Activated CD4-positive, alpha-beta T cell treated with anti-CD3 and anti-CD28 coated beads for 36 hours (primary cell): ENCODE measurements at regions not wholly inside any gene's neighbourhood (a gene's known extent, or its start where the extent isn't known, plus 50 kb on each side); places are given as distances from the start of the nearest gene placed in this dataset.

Experiments used
- ATAC-seq: fragments of 200-7000 bp; cut with Tn5 transposase; one replicate; pipeline ENCODE4 v1.10.0; 2021; ENCODE audit warnings: mild to moderate bottlenecking, moderate library complexity
- CTCF ChIA-PET: fragments of 350-600 bp; sonication (Branson Sonifier 250); formaldehyde crosslinking; loops from one replicate; lab custom pipeline; 2021; ENCODE audit warnings: antibody characterized with exemption; lab: Charles Lee
- POLR2A ChIA-PET: fragments of 350-600 bp; sonication (Branson Sonifier 250); formaldehyde crosslinking; loops from one replicate; lab custom pipeline; 2021; ENCODE audit warnings: antibody characterized with exemption, inconsistent platforms; lab: Charles Lee
- DNase-seq: peaks from one replicate; pipeline ENCODE4 v3.0.0-alpha.2; 2020
- H3K27ac Mint-ChIP-seq: one replicate; pipeline ENCODE4 v1.8.0; 2021; ENCODE audit warnings: mixed read lengths
- H3K27me3 Mint-ChIP-seq: one replicate; pipeline ENCODE4 v1.8.0; 2021; ENCODE audit warnings: mixed read lengths
- H3K36me3 Mint-ChIP-seq: one replicate; pipeline ENCODE4 v1.8.0; 2021; ENCODE audit warnings: low read depth, mixed read lengths
- H3K4me1 Mint-ChIP-seq: one replicate; pipeline ENCODE4 v1.8.0; 2021; ENCODE audit warnings: mixed read lengths
- H3K4me3 Mint-ChIP-seq: one replicate; pipeline ENCODE4 v1.8.0; 2021; ENCODE audit warnings: mild to moderate bottlenecking, moderate library complexity, mixed read lengths
- H3K9me3 Mint-ChIP-seq: one replicate; pipeline ENCODE4 v1.8.0; 2021; ENCODE audit warnings: low read depth, mixed read lengths
- intact Hi-C, 2 experiments: fragments of 100-400 bp; cut with DNase I in 1 of 2; cut with micrococcal nuclease in 1 of 2; formaldehyde crosslinking; loops; one replicate each; pipeline versions ENCODE4 v1.14.2 to v1.15.1; 2022 to 2024; cut with DNase I, micrococcal nuclease

DNA sequence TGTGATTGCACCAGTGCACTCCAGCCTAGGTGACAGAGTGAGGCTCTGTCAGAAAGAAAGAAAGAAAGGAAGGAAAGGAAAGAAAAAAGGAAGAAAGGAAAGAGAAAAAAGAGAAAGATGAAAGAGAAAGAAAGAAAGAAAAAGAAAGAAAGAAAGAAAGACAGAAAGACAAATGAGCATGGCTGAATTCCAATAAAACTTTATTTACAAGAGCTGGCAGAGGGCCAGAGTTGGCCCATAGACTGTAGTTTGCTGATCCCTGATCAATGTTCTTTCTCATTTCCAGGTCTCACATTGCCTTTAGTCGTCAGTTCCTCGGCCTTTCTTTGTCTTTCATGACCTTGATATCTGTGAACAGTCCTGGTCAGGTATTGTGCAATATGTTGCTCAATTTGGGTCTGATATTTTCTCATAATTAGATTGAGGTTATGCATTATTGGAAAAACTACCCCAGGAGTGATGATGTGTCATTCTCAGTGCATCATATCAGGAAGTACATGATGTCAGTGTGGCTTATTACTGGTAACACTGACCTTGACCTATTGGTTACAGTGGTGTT is 68.5 kb upstream of the MED9 start:
- ChIA-PET POLR2A (interaction anchor here (0.7 kb wide), 1 partner anchor 16 kb away, joined by 5 read pairs; no protein-coding TSS in a partner anchor), CTCF (interaction anchor here (0.6 kb wide), 1 partner anchor 53 kb away, joined by 3 read pairs; no protein-coding TSS in a partner anchor)
- peaks cover 51% of the 10 kb centered on the region for H3K4me1 Mint-ChIP-seq
- no peak overlapping the region for H3K4me3 Mint-ChIP-seq
- no peaks in the 10 kb centered on the region for H3K27me3 Mint-ChIP-seq
- peak; percentile 48 for ATAC-seq
- H3K27ac Mint-ChIP-seq = no peak overlapping the region
- DNase-seq = no peak
- no peaks in the 10 kb centered on the region for H3K36me3 Mint-ChIP-seq
- intact Hi-C loops = no loop called here
- H3K9me3 Mint-ChIP-seq = no peaks in the 10 kb centered on the region

DNA sequence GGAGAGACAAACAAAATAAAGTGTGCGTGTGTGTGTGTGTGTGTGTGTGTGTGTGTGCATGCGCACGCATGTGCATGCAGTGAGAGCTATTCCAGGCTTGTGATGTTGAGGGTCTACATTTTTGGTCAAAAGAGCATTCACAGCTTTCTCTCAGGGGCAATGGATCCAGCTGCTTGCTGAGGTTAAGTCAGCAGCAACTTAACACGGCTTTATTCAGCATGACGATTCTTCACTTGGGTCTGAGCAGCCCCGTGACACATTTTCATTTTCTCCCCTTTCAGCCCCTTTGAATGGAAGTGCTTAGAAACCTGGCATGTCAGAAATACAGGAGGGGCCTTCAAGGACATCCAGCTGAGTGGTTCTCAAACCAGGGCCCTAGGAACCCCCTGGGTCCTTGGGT is 66.4 kb upstream of the MED9 start:
- intact Hi-C loops = no loop called here
- no peaks in the 10 kb centered on the region for H3K27me3 Mint-ChIP-seq
- DNase-seq = no peak
- H3K4me3 Mint-ChIP-seq = no peak overlapping the region
- POLR2A ChIA-PET = interaction anchor here (0.6 to 0.7 kb wide), 2 partner anchors 545 to 558 kb away, joined by 3 to 7 read pairs; no protein-coding TSS in a partner anchor
- no peak for ATAC-seq
- H3K4me1 Mint-ChIP-seq = peaks cover 30% of the 10 kb centered on the region
- CTCF ChIA-PET = interaction anchor here (1.6 kb wide), 1 partner anchor 17 kb away, joined by 3 read pairs; no protein-coding TSS in a partner anchor
- no peak overlapping the region for H3K27ac Mint-ChIP-seq
- no peaks in the 10 kb centered on the region for H3K9me3 Mint-ChIP-seq
- H3K36me3 Mint-ChIP-seq = no peaks in the 10 kb centered on the region

DNA sequence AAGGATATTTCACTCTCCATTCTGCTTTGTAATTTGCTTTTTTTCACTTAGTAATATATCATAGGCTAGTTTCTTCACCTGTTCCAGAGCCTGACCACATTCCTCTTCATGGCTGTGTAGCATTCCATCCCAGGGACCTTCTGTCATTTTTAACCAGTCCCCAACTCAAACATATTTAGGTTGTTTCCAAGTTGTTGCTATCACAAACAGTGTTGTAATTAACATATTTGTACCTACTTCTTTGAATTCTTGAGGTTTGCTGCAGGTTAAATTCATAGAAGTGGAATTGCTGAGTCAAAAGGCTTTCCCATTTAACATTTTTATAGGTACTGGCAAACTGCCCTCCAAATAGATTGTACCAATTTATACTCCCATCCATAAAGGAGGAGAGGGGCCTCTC is 65.1 kb upstream of the MED9 start:
- Mint-ChIP-seq H3K27me3 (no peaks in the 10 kb centered on the region), H3K4me1 (peaks cover 26% of the 10 kb centered on the region), H3K9me3 (peaks cover under 1% of the 10 kb centered on the region), H3K27ac (no peak overlapping the region), H3K4me3 (no peak overlapping the region), H3K36me3 (no peaks in the 10 kb centered on the region)
- CTCF ChIA-PET = no interaction called here
- intact Hi-C loops = no loop called here
- ATAC-seq (no peak), DNase-seq (no peak)
- POLR2A ChIA-PET = no interaction called here

DNA sequence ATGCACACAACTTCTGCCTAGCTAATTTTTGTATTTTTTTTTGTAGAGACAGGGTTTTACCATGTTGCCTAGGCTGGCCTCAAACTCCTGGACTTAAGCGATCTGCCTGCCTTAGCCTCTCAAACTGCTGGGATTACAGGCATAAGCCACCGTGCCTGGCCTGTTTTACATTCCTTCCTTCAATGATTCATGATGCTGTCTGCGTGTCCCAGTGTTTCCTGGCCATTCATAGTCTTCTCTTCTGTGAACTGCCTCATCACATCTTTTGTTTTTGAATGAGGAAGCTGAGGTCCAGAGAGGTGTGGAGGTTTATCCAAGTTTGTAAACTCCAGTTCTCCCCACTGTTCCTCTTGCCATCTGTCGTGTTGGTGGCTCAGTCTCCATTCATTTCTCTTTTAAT is 64.5 kb upstream of the MED9 start:
- ATAC-seq = no peak
- H3K9me3 Mint-ChIP-seq = peaks cover 1% of the 10 kb centered on the region
- H3K36me3 Mint-ChIP-seq = no peaks in the 10 kb centered on the region
- no peaks in the 10 kb centered on the region for H3K27me3 Mint-ChIP-seq
- ChIA-PET CTCF (no interaction called here), POLR2A (no interaction called here)
- intact Hi-C loops = no loop called here
- no peak overlapping the region for H3K4me3 Mint-ChIP-seq
- H3K4me1 Mint-ChIP-seq = peaks cover 28% of the 10 kb centered on the region
- no peak for DNase-seq
- H3K27ac Mint-ChIP-seq = no peak overlapping the region

DNA sequence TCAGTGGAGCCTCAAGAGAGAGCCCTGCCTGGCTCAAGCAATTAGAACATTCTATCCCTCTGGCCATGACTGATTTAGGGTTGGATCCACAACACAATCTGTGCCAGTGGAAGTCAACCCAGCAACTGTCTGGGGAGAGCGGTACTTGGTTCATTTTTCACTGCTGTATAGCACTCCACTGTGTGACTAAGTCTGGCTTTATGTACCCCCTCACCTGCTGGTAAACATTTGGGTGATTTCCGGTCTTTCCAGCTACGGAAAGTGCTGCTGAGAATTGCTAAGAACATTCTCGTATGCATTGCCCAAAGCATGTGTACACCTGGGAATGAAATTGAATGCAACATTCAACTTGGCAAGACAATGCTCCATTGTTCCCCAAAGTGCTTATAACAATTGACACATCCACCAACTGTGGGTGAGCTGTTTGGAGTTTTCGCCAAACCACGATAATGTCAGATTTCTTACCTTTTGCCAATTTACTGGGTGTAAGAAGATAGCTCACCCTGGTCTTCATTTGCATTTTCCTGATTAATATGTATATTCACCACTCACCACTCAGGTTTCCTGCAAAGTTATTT is 63.5 kb upstream of the MED9 start:
- H3K36me3 Mint-ChIP-seq = no peaks in the 10 kb centered on the region
- DNase-seq = no peak
- POLR2A ChIA-PET = no interaction called here
- H3K27ac Mint-ChIP-seq = no peak overlapping the region
- H3K9me3 Mint-ChIP-seq = peaks cover 1% of the 10 kb centered on the region
- CTCF ChIA-PET = no interaction called here
- H3K4me1 Mint-ChIP-seq = peaks cover 23% of the 10 kb centered on the region
- ATAC-seq = no peak
- intact Hi-C loops = no loop called here
- H3K27me3 Mint-ChIP-seq = no peaks in the 10 kb centered on the region
- H3K4me3 Mint-ChIP-seq = no peak overlapping the region

DNA sequence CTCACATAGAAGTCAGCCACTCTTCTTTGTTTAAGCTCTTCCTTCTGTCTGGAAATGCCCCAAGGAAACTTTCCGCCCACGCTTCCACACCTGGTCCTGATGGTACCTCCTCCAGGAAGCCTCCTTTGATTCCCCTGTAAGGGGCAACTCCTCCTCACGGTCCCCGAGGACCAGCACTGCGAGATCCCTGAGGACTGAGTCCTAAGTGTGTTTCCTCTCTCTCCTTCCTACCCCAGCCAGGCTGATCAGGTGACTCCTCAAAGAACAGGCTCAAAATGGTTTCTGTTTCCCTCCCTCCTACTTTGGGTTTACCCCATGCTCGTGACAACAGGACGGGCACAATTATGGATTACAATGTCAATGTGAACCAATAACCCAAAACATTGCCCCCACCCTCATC is 63.0 kb upstream of the MED9 start:
- intact Hi-C loops = no loop called here
- POLR2A ChIA-PET = no interaction called here
- H3K4me1 Mint-ChIP-seq = peaks cover 18% of the 10 kb centered on the region
- no peak overlapping the region for H3K27ac Mint-ChIP-seq
- H3K27me3 Mint-ChIP-seq = no peaks in the 10 kb centered on the region
- H3K36me3 Mint-ChIP-seq = no peaks in the 10 kb centered on the region
- no peak overlapping the region for H3K4me3 Mint-ChIP-seq
- peaks cover 1% of the 10 kb centered on the region for H3K9me3 Mint-ChIP-seq
- DNase-seq (no peak), ATAC-seq (no peak)
- CTCF ChIA-PET = no interaction called here

DNA sequence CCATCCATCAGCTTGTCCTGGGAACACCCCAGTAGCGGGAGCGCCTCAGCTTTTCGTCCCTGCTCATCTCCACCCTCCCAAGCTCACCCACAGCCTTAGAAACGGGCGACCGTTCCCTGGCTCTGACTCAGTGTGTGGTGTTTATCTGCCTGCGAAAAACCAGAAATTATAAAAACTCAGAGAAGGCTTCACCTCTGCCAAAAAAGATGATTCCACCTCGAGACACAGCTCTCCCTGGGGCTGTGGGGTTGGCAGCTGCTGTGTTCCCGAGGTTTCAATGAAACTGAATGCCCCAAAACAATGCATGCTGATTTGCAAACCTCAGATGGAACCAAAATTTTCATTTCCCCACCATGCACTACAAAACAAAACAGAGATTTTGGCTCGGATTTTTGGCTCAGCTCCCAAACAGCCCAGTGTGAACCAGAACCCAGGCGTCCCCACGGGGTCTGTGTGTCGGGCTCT is 62.4 kb upstream of the MED9 start:
- no peak for DNase-seq

DNA sequence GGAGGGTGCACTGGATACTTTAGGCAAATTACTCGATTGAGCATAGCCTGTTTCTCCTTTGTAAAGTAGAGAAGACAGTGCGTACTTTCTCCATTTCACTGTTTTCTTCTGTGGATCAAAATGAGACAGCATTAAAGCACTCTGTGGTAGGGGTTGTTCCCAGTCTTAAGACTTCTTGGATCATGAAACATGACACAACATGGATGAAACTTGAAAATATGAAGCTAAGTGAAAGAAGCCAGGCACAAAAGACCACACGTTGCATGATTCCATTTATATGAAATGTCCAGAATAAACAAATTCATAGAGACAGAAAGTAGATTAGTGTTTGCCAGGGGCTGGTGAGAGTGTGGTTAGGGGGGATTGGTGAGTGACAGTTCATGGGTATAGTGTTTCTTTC is 61.8 kb upstream of the MED9 start:
- H3K9me3 Mint-ChIP-seq = peaks cover 1% of the 10 kb centered on the region
- no peak overlapping the region for H3K27ac Mint-ChIP-seq
- peaks cover 14% of the 10 kb centered on the region for H3K4me1 Mint-ChIP-seq
- no peaks in the 10 kb centered on the region for H3K27me3 Mint-ChIP-seq
- DNase-seq (no peak), ATAC-seq (no peak)
- ChIA-PET POLR2A (no interaction called here), CTCF (interaction anchor here (0.9 kb wide), 1 partner anchor 12 kb away, joined by 3 read pairs; no protein-coding TSS in a partner anchor)
- no peaks in the 10 kb centered on the region for H3K36me3 Mint-ChIP-seq
- intact Hi-C loops = loop anchor here in 1 of 2 experiments (5.0 kb wide), 1 partner anchor 62 kb away; the partner anchor contains the start of gene MED9
- no peak overlapping the region for H3K4me3 Mint-ChIP-seq

More for the DNA sequence above, 62.4 kb upstream of the MED9 start:
- peaks cover 17% of the 10 kb centered on the region for H3K4me1 Mint-ChIP-seq
- no peak overlapping the region for H3K27ac Mint-ChIP-seq
- no peak for ATAC-seq
- peaks cover 1% of the 10 kb centered on the region for H3K9me3 Mint-ChIP-seq
- ChIA-PET POLR2A (no interaction called here), CTCF (no interaction called here)
- no peak overlapping the region for H3K4me3 Mint-ChIP-seq
- no peaks in the 10 kb centered on the region for H3K36me3 Mint-ChIP-seq
- H3K27me3 Mint-ChIP-seq = no peaks in the 10 kb centered on the region
- intact Hi-C loops = no loop called here

DNA sequence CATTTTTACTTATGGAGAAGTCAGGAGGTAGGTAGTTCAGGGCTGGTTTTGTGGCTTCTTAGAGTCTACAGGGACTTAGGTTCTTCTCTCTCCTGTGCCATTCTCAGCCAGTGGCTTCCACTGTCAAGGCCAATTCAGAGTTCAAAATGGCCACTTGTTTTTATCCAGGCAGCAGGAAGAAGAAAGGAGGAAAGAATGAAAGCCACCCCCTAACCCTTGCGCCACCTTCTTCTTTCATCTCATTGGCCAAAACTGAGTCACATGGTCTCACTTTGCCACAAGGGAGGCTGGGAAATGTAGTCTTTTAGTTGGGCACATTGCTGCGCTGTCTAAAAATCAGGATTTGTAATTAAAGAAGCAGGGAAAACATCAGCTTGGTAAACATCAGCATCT is 60.8 kb upstream of the MED9 start:
- ChIA-PET POLR2A (no interaction called here), CTCF (interaction anchor here (0.6 to 0.9 kb wide), 2 partner anchors 13 to 76 kb away, joined by 3 read pairs; no protein-coding TSS in a partner anchor)
- DNase-seq (peak; percentile 46), ATAC-seq (peak; percentile 83)
- Mint-ChIP-seq H3K27ac (peak overlapping the region; percentile 88), H3K36me3 (no peaks in the 10 kb centered on the region), H3K27me3 (no peaks in the 10 kb centered on the region), H3K9me3 (peaks cover 1% of the 10 kb centered on the region), H3K4me3 (no peak overlapping the region), H3K4me1 (peaks cover 14% of the 10 kb centered on the region)
- intact Hi-C loops = loop anchor here in 1 of 2 experiments (5.0 kb wide), 1 partner anchor 61 kb away; the partner anchor contains the start of gene MED9

DNA sequence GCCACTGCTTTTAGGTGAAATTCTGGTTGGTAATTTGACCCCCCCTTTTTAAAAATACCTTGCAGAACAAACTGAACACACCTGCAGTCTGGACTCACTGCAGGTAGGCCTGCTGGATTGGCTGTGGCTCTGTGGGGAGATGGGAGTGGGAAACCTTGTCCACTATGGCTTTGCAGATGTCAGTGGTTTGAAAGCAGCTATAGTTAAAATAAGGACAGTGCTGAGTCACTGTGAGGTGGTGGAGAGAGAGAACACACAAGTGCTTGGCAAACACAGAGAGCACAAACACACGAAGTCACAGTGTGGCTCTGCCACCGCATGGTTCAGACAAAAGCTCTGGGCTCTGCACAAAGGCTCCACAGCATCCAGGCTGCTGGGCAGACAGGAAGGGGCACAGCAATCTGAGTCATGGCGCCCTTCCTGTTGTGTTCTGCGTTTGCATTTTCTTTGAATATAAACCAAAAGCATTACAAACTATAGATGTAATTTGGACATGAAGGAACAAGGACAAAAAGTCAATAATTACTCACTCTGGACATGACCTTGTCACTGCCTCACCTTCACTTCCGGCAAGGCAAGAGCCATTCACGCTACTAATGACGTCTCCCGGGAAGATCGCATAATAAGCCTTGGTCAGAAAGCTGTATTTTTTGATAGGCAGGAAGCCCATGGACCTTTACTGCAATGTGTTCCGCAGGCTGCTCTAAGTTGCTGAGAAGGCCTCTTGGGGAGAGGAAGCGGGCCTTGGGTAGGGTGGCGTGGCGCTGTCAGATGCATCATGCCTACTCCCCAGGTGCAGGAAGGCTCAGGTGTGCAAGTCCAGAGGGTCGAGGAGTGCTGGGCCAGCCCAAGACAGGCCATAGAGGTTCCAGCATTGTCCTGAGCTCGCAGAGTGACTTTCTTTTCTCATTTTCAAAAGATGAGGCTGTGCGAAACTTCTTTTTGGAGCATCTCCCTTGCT is 60.1 kb upstream of the MED9 start:
- ATAC-seq (peak; percentile 89), DNase-seq (peak; percentile 66)
- peaks cover 1% of the 10 kb centered on the region for H3K9me3 Mint-ChIP-seq
- peaks cover 14% of the 10 kb centered on the region for H3K4me1 Mint-ChIP-seq
- POLR2A ChIA-PET = no interaction called here
- no peaks in the 10 kb centered on the region for H3K27me3 Mint-ChIP-seq
- H3K36me3 Mint-ChIP-seq = no peaks in the 10 kb centered on the region
- H3K27ac Mint-ChIP-seq = peak overlapping the region; percentile 88
- intact Hi-C loops = loop anchor here in 1 of 2 experiments (5.0 kb wide), 1 partner anchor 61 kb away; the partner anchor contains the start of gene MED9
- CTCF ChIA-PET = interaction anchor here (0.7 to 1.1 kb wide), 2 partner anchors 46 to 69 kb away, joined by 3 read pairs; no protein-coding TSS in a partner anchor
- H3K4me3 Mint-ChIP-seq = no peak overlapping the region

DNA sequence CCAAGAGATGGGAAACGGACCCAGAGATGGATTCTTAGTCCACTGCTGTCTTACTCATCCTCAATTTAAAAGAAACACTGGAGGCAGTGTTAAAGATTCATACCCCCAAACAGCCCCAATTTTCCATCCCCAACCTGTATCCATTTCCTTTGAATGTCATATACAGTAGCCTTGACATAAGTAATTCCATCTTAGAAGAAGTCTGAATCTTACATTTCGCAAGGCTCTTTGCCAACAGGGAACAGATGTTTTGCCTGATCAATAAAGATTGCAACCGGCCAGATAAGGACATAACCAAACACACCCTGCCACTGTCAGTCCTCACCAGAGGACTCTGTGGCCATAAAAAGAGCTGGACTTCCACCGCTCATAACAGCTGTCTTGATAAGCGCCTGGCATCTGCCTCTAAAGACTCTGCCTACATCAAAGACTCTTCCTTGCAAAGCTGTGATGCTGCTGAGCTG is 59.0 kb upstream of the MED9 start:
- no peaks in the 10 kb centered on the region for H3K27me3 Mint-ChIP-seq
- intact Hi-C loops = loop anchor here in 1 of 2 experiments (5.0 kb wide), 1 partner anchor 60 kb away; the partner anchor contains the start of gene MED9
- DNase-seq (no peak), ATAC-seq (no peak)
- H3K4me3 Mint-ChIP-seq = no peak overlapping the region
- H3K27ac Mint-ChIP-seq = no peak overlapping the region
- peaks cover 14% of the 10 kb centered on the region for H3K4me1 Mint-ChIP-seq
- ChIA-PET POLR2A (no interaction called here), CTCF (interaction anchor here (0.6 to 0.7 kb wide), 2 partner anchors 12 to 68 kb away, joined by 3 read pairs; no protein-coding TSS in a partner anchor)
- H3K36me3 Mint-ChIP-seq = no peaks in the 10 kb centered on the region
- peaks cover 1% of the 10 kb centered on the region for H3K9me3 Mint-ChIP-seq
